ENCODE measurements at regions not wholly inside any gene's neighbourhood (a gene's known extent, or its start where the extent isn't known, plus 50 kb on each side); places are given as distances from the start of the nearest gene placed in this dataset.

GRCh38 chr2:2491964-2492363, 160.9 kb upstream of the MYT1L start:
- H3K9me3 Mint-ChIP-seq: no peaks in the 10 kb centered on the region
- no peaks in the 10 kb centered on the region for H3K4me1 Mint-ChIP-seq
- no peaks in the 10 kb centered on the region for H3K27me3 Mint-ChIP-seq (ENCODE audit: low read depth)
- no peak for TF ChIP-seq CTCF (conservative IDR thresholded peaks at IDR 0.05)
- no peaks in the 10 kb centered on the region for H3K36me3 Mint-ChIP-seq (ENCODE audit: low read depth)
- no peak overlapping the region for H3K4me3 Mint-ChIP-seq
- H3K27ac Mint-ChIP-seq (ENCODE audit: unreplicated experiment): no peak overlapping the region
- no peak for DNase-seq (ENCODE audit: low read depth, low spot score)

- peaks cover 3% of the 10 kb centered on the region for H3K27me3 Mint-ChIP-seq (ENCODE audit: low read depth)
- no peak for TF ChIP-seq CTCF (conservative IDR thresholded peaks at IDR 0.05)
- peaks cover 2% of the 10 kb centered on the region for H3K9me3 Mint-ChIP-seq
- H3K27ac Mint-ChIP-seq (ENCODE audit: unreplicated experiment): no peak overlapping the region
- DNase-seq (ENCODE audit: low read depth, low spot score): no peak
- no peak overlapping the region for H3K4me3 Mint-ChIP-seq
- H3K36me3 Mint-ChIP-seq (ENCODE audit: low read depth): no peaks in the 10 kb centered on the region
- no peaks in the 10 kb centered on the region for H3K4me1 Mint-ChIP-seq
These were observed 153.2 kb upstream of the MYT1L start for GRCh38 chr2:2484301-2484700.

GRCh38 chr2:2482851-2483250, 151.8 kb upstream of the MYT1L start:
- no peak overlapping the region for H3K4me3 Mint-ChIP-seq
- no peak overlapping the region for H3K27ac Mint-ChIP-seq (ENCODE audit: unreplicated experiment)
- H3K27me3 Mint-ChIP-seq (ENCODE audit: low read depth): peaks cover 3% of the 10 kb centered on the region
- no peak for DNase-seq (ENCODE audit: low read depth, low spot score)
- no peak for TF ChIP-seq CTCF (conservative IDR thresholded peaks at IDR 0.05)
- H3K36me3 Mint-ChIP-seq (ENCODE audit: low read depth): no peaks in the 10 kb centered on the region
- H3K4me1 Mint-ChIP-seq: no peaks in the 10 kb centered on the region
- H3K9me3 Mint-ChIP-seq: peaks cover 2% of the 10 kb centered on the region

GRCh38 chr2:2472881-2473280, 141.8 kb upstream of the MYT1L start:
- no peak for DNase-seq (ENCODE audit: low read depth, low spot score)
- Mint-ChIP-seq H3K9me3 (no peaks in the 10 kb centered on the region), H3K4me1 (peaks cover 15% of the 10 kb centered on the region), H3K27ac (ENCODE audit: unreplicated experiment) (peak overlapping the region; percentile 73), H3K4me3 (no peak overlapping the region), H3K27me3 (ENCODE audit: low read depth) (peaks cover 6% of the 10 kb centered on the region), H3K36me3 (ENCODE audit: low read depth) (no peaks in the 10 kb centered on the region)
- TF ChIP-seq CTCF (conservative IDR thresholded peaks at IDR 0.05): no peak

- Mint-ChIP-seq H3K4me1 (peaks cover 15% of the 10 kb centered on the region), H3K9me3 (no peaks in the 10 kb centered on the region), H3K27ac (ENCODE audit: unreplicated experiment) (no peak overlapping the region), H3K4me3 (no peak overlapping the region), H3K36me3 (ENCODE audit: low read depth) (no peaks in the 10 kb centered on the region), H3K27me3 (ENCODE audit: low read depth) (peaks cover 6% of the 10 kb centered on the region)
- DNase-seq (ENCODE audit: low read depth, low spot score): no peak
- TF ChIP-seq CTCF (conservative IDR thresholded peaks at IDR 0.05): no peak
These were observed 141.0 kb upstream of the MYT1L start for GRCh38 chr2:2472044-2472443.

GRCh38 chr2:2466534-2466933, 135.5 kb upstream of the MYT1L start:
- no peak overlapping the region for H3K27ac Mint-ChIP-seq (ENCODE audit: unreplicated experiment)
- H3K36me3 Mint-ChIP-seq (ENCODE audit: low read depth): no peaks in the 10 kb centered on the region
- no peak overlapping the region for H3K4me3 Mint-ChIP-seq
- TF ChIP-seq CTCF (conservative IDR thresholded peaks at IDR 0.05): no peak
- H3K27me3 Mint-ChIP-seq (ENCODE audit: low read depth): peaks cover 4% of the 10 kb centered on the region
- no peaks in the 10 kb centered on the region for H3K9me3 Mint-ChIP-seq
- no peak for DNase-seq (ENCODE audit: low read depth, low spot score)
- no peaks in the 10 kb centered on the region for H3K4me1 Mint-ChIP-seq
